ENCODE measurements at regions not wholly inside any gene's neighbourhood (a gene's known extent, or its start where the extent isn't known, plus 50 kb on each side); places are given as distances from the start of the nearest gene placed in this dataset.

GRCh38 chr3:16789344-16790120 is 95.2 kb upstream of the PLCL2 start:
- TF ChIP-seq CHD2 (IDR thresholded peaks at IDR 0.05; ENCODE audit: low read depth, low read length) (no peak), ZBTB33 (CRISPR knock-in tag; IDR thresholded peaks at IDR 0.05) (no peak), EP300 (IDR thresholded peaks at IDR 0.05; ENCODE audit: low read length) (no peak), PTBP1 (IDR thresholded peaks at IDR 0.05; ENCODE audit: low read depth, low read length) (no peak), PTTG1 (tag; IDR thresholded peaks at IDR 0.05; ENCODE audit: low read depth) (no peak), MAX (CRISPR knock-in tag; IDR thresholded peaks at IDR 0.05) (no peak), ZNF561 (CRISPR knock-in tag; conservative IDR thresholded peaks at IDR 0.05) (no peak), CTCF (IDR thresholded peaks at IDR 0.05 in 2 of 3, conservative IDR thresholded peaks at IDR 0.05 in 1 of 3; ENCODE audit: insufficient read depth in 2 of 3, low read depth in 1 of 3, low read length in 3 of 3) (no peak), MYC (IDR thresholded peaks at IDR 0.05; ENCODE audit: low read depth, low read length) (no peak), MYC (CRISPR knock-in tag; IDR thresholded peaks at IDR 0.05; ENCODE audit: borderline replicate concordance, low read depth) (no peak), TEAD4 (IDR thresholded peaks at IDR 0.05; ENCODE audit: low read length) (no peak), TEAD4 (CRISPR knock-in tag; IDR thresholded peaks at IDR 0.05; ENCODE audit: borderline replicate concordance) (no peak), RFX5 (IDR thresholded peaks at IDR 0.05; ENCODE audit: low read depth, low read length) (no peak), ZFP36 (IDR thresholded peaks at IDR 0.05; ENCODE audit: low read depth, low read length, partially characterized antibody) (no peak), BRF2 (IDR thresholded peaks at IDR 0.05; ENCODE audit: borderline replicate concordance, insufficient read depth, insufficient read length) (no peak), ZNF23 (CRISPR knock-in tag; IDR thresholded peaks at IDR 0.05) (no peak)

All from K562 (cell line).